ENCODE measurements at regions not wholly inside any gene's neighbourhood (a gene's known extent, or its start where the extent isn't known, plus 50 kb on each side); places are given as distances from the start of the nearest gene placed in this dataset.

- H3K4me1 ChIP-seq: peaks cover 12% of the 10 kb centered on the region
- H3K27ac ChIP-seq: no peak overlapping the region
- ChIA-PET POLR2A (no interaction called here), CTCF (interaction anchor here (0.6 kb wide), 1 partner anchor 1104 kb away, joined by 3 read pairs; no protein-coding TSS in a partner anchor)
- FAIRE-seq: no peak
- no peak overlapping the region for H3K4me2 ChIP-seq
- no peak for DNase-seq (ENCODE audit: low read depth in 1 of 2, low spot score in 1 of 2)
- ATAC-seq: no peak
- H3K9me3 ChIP-seq: peaks cover 2% of the 10 kb centered on the region; the same call in 2 of the 3 replicates
- 87% methylated on average over 2 of the region's 2 CpGs for WGBS (ENCODE audit: missing lambda C conversion rate)
- no peak overlapping the region for H3K4me3 ChIP-seq
- no peak for TF ChIP-seq ZFP36 (IDR thresholded peaks at IDR 0.05; ENCODE audit: borderline replicate concordance, partially characterized antibody)
- TF ChIP-seq RAD21 (conservative IDR thresholded peaks at IDR 0.05 in 1 of 2, IDR thresholded peaks at IDR 0.05 in 1 of 2): no peak
Observed at GRCh38 chr2:23123686-23124085, 261.3 kb upstream of the KLHL29 start.

- H3K4me3 ChIP-seq: no peak overlapping the region
- ATAC-seq (no peak), FAIRE-seq (no peak), DNase-seq (ENCODE audit: low read depth in 1 of 2, low spot score in 1 of 2) (no peak)
- ChIA-PET CTCF (interaction anchor here (0.6 kb wide), 1 partner anchor 1104 kb away, joined by 3 read pairs; no protein-coding TSS in a partner anchor), POLR2A (no interaction called here)
- no peak overlapping the region for H3K27ac ChIP-seq
- WGBS (ENCODE audit: missing lambda C conversion rate): 71% methylated on average over 7 of the region's 7 CpGs
- no peak for TF ChIP-seq JUNB (IDR thresholded peaks at IDR 0.05)
- TF ChIP-seq CHD4 (IDR thresholded peaks at IDR 0.05; ENCODE audit: borderline replicate concordance): no peak
- H3K9me3 ChIP-seq: peaks cover 7% of the 10 kb centered on the region; the same call in 2 of the 3 replicates
- peaks cover 12% of the 10 kb centered on the region for H3K4me1 ChIP-seq
- H3K4me2 ChIP-seq: no peak overlapping the region
Observed at GRCh38 chr2:23124214-23124750, 260.7 kb upstream of the KLHL29 start.

- TF ChIP-seq TFCP2L1 (CRISPR knock-in tag; IDR thresholded peaks at IDR 0.05) (no peak), USF2 (IDR thresholded peaks at IDR 0.05) (no peak), HOXB13 (CRISPR knock-in tag; IDR thresholded peaks at IDR 0.05; ENCODE audit: low read depth) (no peak), PHF8 (IDR thresholded peaks at IDR 0.05; ENCODE audit: borderline replicate concordance, low read depth) (no peak), REST (IDR thresholded peaks at IDR 0.05) (no peak), ZSCAN20 (CRISPR knock-in tag; IDR thresholded peaks at IDR 0.05) (no peak), HES2 (IDR thresholded peaks at IDR 0.05) (no peak)
- peaks cover 9% of the 10 kb centered on the region for H3K4me1 ChIP-seq
- H3K9me3 ChIP-seq: peaks cover 7% of the 10 kb centered on the region; the same call in 2 of the 3 replicates
- H3K4me2 ChIP-seq: no peak overlapping the region
- H3K4me3 ChIP-seq: no peak overlapping the region
- CTCF ChIA-PET: no interaction called here
- no peak for DNase-seq (ENCODE audit: low read depth in 1 of 2, low spot score in 1 of 2)
- no peak for ATAC-seq
- POLR2A ChIA-PET: no interaction called here
- no peak for FAIRE-seq
- WGBS (ENCODE audit: missing lambda C conversion rate): 39% methylated on average over 4 of the region's 4 CpGs
- no peak overlapping the region for H3K27ac ChIP-seq
Observed at GRCh38 chr2:23127465-23127864, 257.5 kb upstream of the KLHL29 start.

GRCh38 chr2:23128684-23129292, 256.2 kb upstream of the KLHL29 start:
- ATAC-seq: no peak
- FAIRE-seq: no peak
- ChIA-PET CTCF (no interaction called here), POLR2A (no interaction called here)
- H3K27ac ChIP-seq: no peak overlapping the region
- no peak overlapping the region for H3K4me3 ChIP-seq
- H3K4me1 ChIP-seq: no peaks in the 10 kb centered on the region
- H3K9me3 ChIP-seq: peaks cover 7% of the 10 kb centered on the region; the same call in 2 of the 3 replicates
- WGBS (ENCODE audit: missing lambda C conversion rate): 27% methylated on average over 7 of the region's 7 CpGs
- DNase-seq (ENCODE audit: low read depth in 1 of 2, low spot score in 1 of 2): no peak
- no peak overlapping the region for H3K4me2 ChIP-seq
- TF ChIP-seq E2F6 (IDR thresholded peaks at IDR 0.05; ENCODE audit: borderline replicate concordance, low read depth): no peak
- TF ChIP-seq HMGXB4 (CRISPR knock-in tag; IDR thresholded peaks at IDR 0.05; ENCODE audit: borderline replicate concordance): no peak
- no peak for TF ChIP-seq MAFK (IDR thresholded peaks at IDR 0.05; ENCODE audit: partially characterized antibody)
- TF ChIP-seq ZC3H11A (IDR thresholded peaks at IDR 0.05): no peak
- TF ChIP-seq CTCF (IDR thresholded peaks at IDR 0.05): no peak
- TF ChIP-seq RAD21 (conservative IDR thresholded peaks at IDR 0.05 in 1 of 2, IDR thresholded peaks at IDR 0.05 in 1 of 2): no peak
- TF ChIP-seq RFX5 (IDR thresholded peaks at IDR 0.05): no peak
- no peak for TF ChIP-seq HOXA7 (CRISPR knock-in tag; IDR thresholded peaks at IDR 0.05)
- TF ChIP-seq POLR2A (IDR thresholded peaks at IDR 0.05; ENCODE audit: low read length): no peak
- no peak for TF ChIP-seq MAX (IDR thresholded peaks at IDR 0.05)
